ENCODE measurements at regions not wholly inside any gene's neighbourhood (a gene's known extent, or its start where the extent isn't known, plus 50 kb on each side); places are given as distances from the start of the nearest gene placed in this dataset.

GRCh38 chr17:73932216-73932749 lies 271.2 kb upstream of the RPL38 start:
- DNase-seq (ENCODE audit: low spot score): no peak

- no peak for DNase-seq (ENCODE audit: low spot score)
Measured at GRCh38 chr17:73933164-73933766, 270.2 kb upstream of the RPL38 start.

- DNase-seq (ENCODE audit: low spot score): no peak
Measured at GRCh38 chr17:73933871-73934270, 269.6 kb upstream of the RPL38 start.

- DNase-seq (ENCODE audit: low spot score): no peak
Measured at GRCh38 chr17:73934696-73935095, 268.8 kb upstream of the RPL38 start.

GRCh38 chr17:73936908-73937627 lies 266.4 kb upstream of the RPL38 start:
- DNase-seq (ENCODE audit: low spot score): no peak

- no peak for DNase-seq (ENCODE audit: low spot score)
Measured at GRCh38 chr17:73938706-73939105, 264.8 kb upstream of the RPL38 start.

- no peak for DNase-seq (ENCODE audit: low spot score)
Measured at GRCh38 chr17:73939806-73940205, 263.7 kb upstream of the RPL38 start.

GRCh38 chr17:73940511-73940910 lies 263.0 kb upstream of the RPL38 start:
- DNase-seq (ENCODE audit: low spot score): no peak

GRCh38 chr17:73941919-73942530 lies 261.5 kb upstream of the RPL38 start:
- DNase-seq (ENCODE audit: low spot score): no peak

GRCh38 chr17:73942703-73943415 lies 260.6 kb upstream of the RPL38 start:
- no peak for DNase-seq (ENCODE audit: low spot score)

GRCh38 chr17:73943416-73944110 lies 259.9 kb upstream of the RPL38 start:
- no peak for DNase-seq (ENCODE audit: low spot score)

GRCh38 chr17:73944366-73944765 lies 259.1 kb upstream of the RPL38 start:
- DNase-seq (ENCODE audit: low spot score): no peak

- DNase-seq (ENCODE audit: low spot score): no peak
Measured at GRCh38 chr17:73947281-73947965, 256.1 kb upstream of the RPL38 start.

- DNase-seq (ENCODE audit: low spot score): no peak
Measured at GRCh38 chr17:73947966-73948355, 255.5 kb upstream of the RPL38 start.

GRCh38 chr17:73949903-73950592 lies 253.4 kb upstream of the RPL38 start:
- DNase-seq (ENCODE audit: low spot score): no peak

GRCh38 chr17:73950593-73950914 lies 252.9 kb upstream of the RPL38 start:
- DNase-seq (ENCODE audit: low spot score): no peak

- no peak for DNase-seq (ENCODE audit: low spot score)
Measured at GRCh38 chr17:73952082-73952479, 251.4 kb upstream of the RPL38 start.

- DNase-seq (ENCODE audit: low spot score): no peak
Measured at GRCh38 chr17:73952480-73953205, 250.8 kb upstream of the RPL38 start.

GRCh38 chr17:73953206-73954033 lies 250.1 kb upstream of the RPL38 start:
- no peak for DNase-seq (ENCODE audit: low spot score)
